ENCODE measurements at regions not wholly inside any gene's neighbourhood (a gene's known extent, or its start where the extent isn't known, plus 50 kb on each side); places are given as distances from the start of the nearest gene placed in this dataset.
"Not testable (repeated sequence)": the region's sequence is repeated elsewhere in the genome, so short reads cannot be mapped to it uniquely, and the experiment has no call there.

- Histone ChIP-seq H3K4me1 (no peaks in the 10 kb centered on the region), H3K36me3 (no peaks in the 10 kb centered on the region), H3K27ac (no peak overlapping the region), H3K9me3 (no peaks in the 10 kb centered on the region), H3K4me3 (no peak overlapping the region), H3K27me3 (no peaks in the 10 kb centered on the region)
- intact Hi-C loops (cut with DNase I), result no loop called here
- no peak for ATAC-seq
- no peak for TF ChIP-seq POLR2A (IDR thresholded peaks at IDR 0.05)
- TF ChIP-seq CTCF (IDR thresholded peaks at IDR 0.05), result no peak
- no peak for DNase-seq
- WGBS, 4 donors, result 83 to 91% (median 87%) methylated on average over 4 of the region's 4 CpGs
Measured at GRCh38 chr1:170804879-170805278, 130.5 kb upstream of the MROH9 start.

GRCh38 chr1:170806961-170807360, 128.4 kb upstream of the MROH9 start:
- intact Hi-C loops (cut with DNase I), result no loop called here
- DNase-seq (no peak), ATAC-seq (no peak)
- no peaks in the 10 kb centered on the region for H3K4me1 ChIP-seq
- TF ChIP-seq CTCF (IDR thresholded peaks at IDR 0.05) (no peak), POLR2A (IDR thresholded peaks at IDR 0.05) (no peak)
- no peaks in the 10 kb centered on the region for H3K9me3 ChIP-seq
- no peak overlapping the region for H3K4me3 ChIP-seq
- no peaks in the 10 kb centered on the region for H3K27me3 ChIP-seq
- 81 to 87% (median 85%) methylated on average over 3 of the region's 3 CpGs for WGBS, 4 donors
- H3K27ac ChIP-seq, result no peak overlapping the region
- no peaks in the 10 kb centered on the region for H3K36me3 ChIP-seq

GRCh38 chr1:170807432-170807831, 127.9 kb upstream of the MROH9 start:
- H3K36me3 ChIP-seq, result no peaks in the 10 kb centered on the region
- DNase-seq, result no peak
- no peak overlapping the region for H3K27ac ChIP-seq

GRCh38 chr1:170808216-170808885, 127.0 kb upstream of the MROH9 start:
- TF ChIP-seq POLR2A (IDR thresholded peaks at IDR 0.05), result no peak
- no peak for TF ChIP-seq CTCF (IDR thresholded peaks at IDR 0.05)
- Histone ChIP-seq H3K4me3 (no peak overlapping the region), H3K27me3 (no peaks in the 10 kb centered on the region), H3K27ac (no peak overlapping the region), H3K9me3 (no peaks in the 10 kb centered on the region), H3K4me1 (no peaks in the 10 kb centered on the region), H3K36me3 (no peaks in the 10 kb centered on the region)
- ATAC-seq (no peak), DNase-seq (no peak)
- intact Hi-C loops (cut with DNase I), result no loop called here
- 75 to 85% (median 80%) methylated on average over 3 of the region's 3 CpGs for WGBS, 4 donors

More at GRCh38 chr1:170807432-170807831, 127.9 kb upstream of the MROH9 start:
- Histone ChIP-seq H3K4me1 (no peaks in the 10 kb centered on the region), H3K9me3 (no peaks in the 10 kb centered on the region), H3K4me3 (no peak overlapping the region), H3K27me3 (no peaks in the 10 kb centered on the region)
- TF ChIP-seq POLR2A (IDR thresholded peaks at IDR 0.05), result no peak
- no peak for TF ChIP-seq CTCF (IDR thresholded peaks at IDR 0.05)
- 82 to 89% (median 86%) methylated on average over 4 of the region's 4 CpGs for WGBS, 4 donors
- intact Hi-C loops (cut with DNase I), result no loop called here
- no peak for ATAC-seq

- WGBS, 4 donors, result 75 to 80% (median 78%) methylated on average over 6 to 7 of the region's 7 CpGs
- ATAC-seq; H3K4me3 ChIP-seq; H3K9me3 ChIP-seq; intact Hi-C loops (cut with DNase I); H3K27ac ChIP-seq; H3K4me1 ChIP-seq; DNase-seq; H3K36me3 ChIP-seq; H3K27me3 ChIP-seq: not testable (repeated sequence)
Measured at GRCh38 chr1:170811013-170811412, 124.3 kb upstream of the MROH9 start.
